ENCODE measurements at regions not wholly inside any gene's neighbourhood (a gene's known extent, or its start where the extent isn't known, plus 50 kb on each side); places are given as distances from the start of the nearest gene placed in this dataset.

GRCh38 chr10:3651969-3652653 is 132.9 kb downstream of the KLF6 start:
- Histone ChIP-seq H3K4me3 (no peak overlapping the region), H3K36me3 (no peaks in the 10 kb centered on the region), H3K27ac (no peak overlapping the region), H3K4me1 (no peaks in the 10 kb centered on the region), H3K9me3 (no peaks in the 10 kb centered on the region), H3K27me3 (no peaks in the 10 kb centered on the region)
- DNase-seq (ENCODE audit: extremely low spot score in 2 of 2), result no peak
- intact Hi-C loops (cut with DNase I), result no loop called here
- no peak for TF ChIP-seq POLR2A (IDR thresholded peaks at IDR 0.05)
- no peak for TF ChIP-seq CTCF (IDR thresholded peaks at IDR 0.05)
- no peak for TF ChIP-seq POLR2AphosphoS5 (IDR thresholded peaks at IDR 0.05; ENCODE audit: insufficient read depth in 1 of 2, low read depth in 1 of 2)

GRCh38 chr10:3648576-3648975 is 136.4 kb downstream of the KLF6 start:
- no peaks in the 10 kb centered on the region for H3K36me3 ChIP-seq
- DNase-seq (ENCODE audit: extremely low spot score in 2 of 2), result no peak
- H3K27me3 ChIP-seq, result no peaks in the 10 kb centered on the region
- H3K9me3 ChIP-seq, result no peaks in the 10 kb centered on the region
- H3K4me1 ChIP-seq, result no peaks in the 10 kb centered on the region
- no peak overlapping the region for H3K4me3 ChIP-seq
- no peak overlapping the region for H3K27ac ChIP-seq
- intact Hi-C loops (cut with DNase I), result no loop called here
- TF ChIP-seq POLR2A (IDR thresholded peaks at IDR 0.05) (no peak), CTCF (IDR thresholded peaks at IDR 0.05) (no peak), POLR2AphosphoS5 (IDR thresholded peaks at IDR 0.05; ENCODE audit: insufficient read depth in 1 of 2, low read depth in 1 of 2) (no peak)

- Histone ChIP-seq H3K4me1 (no peaks in the 10 kb centered on the region), H3K27me3 (no peaks in the 10 kb centered on the region), H3K4me3 (no peak overlapping the region), H3K27ac (no peak overlapping the region), H3K9me3 (no peaks in the 10 kb centered on the region), H3K36me3 (no peaks in the 10 kb centered on the region)
- no peak for TF ChIP-seq POLR2A (IDR thresholded peaks at IDR 0.05)
- TF ChIP-seq CTCF (IDR thresholded peaks at IDR 0.05), result no peak
- TF ChIP-seq POLR2AphosphoS5 (IDR thresholded peaks at IDR 0.05; ENCODE audit: insufficient read depth in 1 of 2, low read depth in 1 of 2), result no peak
- intact Hi-C loops (cut with DNase I), result no loop called here
- no peak for DNase-seq (ENCODE audit: extremely low spot score in 2 of 2)
Measured at GRCh38 chr10:3648170-3648569, 136.8 kb downstream of the KLF6 start.

- intact Hi-C loops (cut with DNase I), result no loop called here
- no peaks in the 10 kb centered on the region for H3K9me3 ChIP-seq
- no peak for DNase-seq (ENCODE audit: extremely low spot score in 2 of 2)
- no peak overlapping the region for H3K27ac ChIP-seq
- TF ChIP-seq CTCF (IDR thresholded peaks at IDR 0.05), result no peak
- TF ChIP-seq POLR2A (IDR thresholded peaks at IDR 0.05), result no peak
- TF ChIP-seq POLR2AphosphoS5 (IDR thresholded peaks at IDR 0.05; ENCODE audit: insufficient read depth in 1 of 2, low read depth in 1 of 2), result no peak
- H3K27me3 ChIP-seq, result no peaks in the 10 kb centered on the region
- no peak overlapping the region for H3K4me3 ChIP-seq
- H3K4me1 ChIP-seq, result no peaks in the 10 kb centered on the region
- no peaks in the 10 kb centered on the region for H3K36me3 ChIP-seq
Measured at GRCh38 chr10:3647074-3647473, 137.9 kb downstream of the KLF6 start.

GRCh38 chr10:3645406-3645805 is 139.6 kb downstream of the KLF6 start:
- no peaks in the 10 kb centered on the region for H3K9me3 ChIP-seq
- intact Hi-C loops (cut with DNase I), result no loop called here

More at GRCh38 chr10:3645406-3645805, 139.6 kb downstream of the KLF6 start:
- Histone ChIP-seq H3K27me3 (no peaks in the 10 kb centered on the region), H3K27ac (no peak overlapping the region), H3K36me3 (no peaks in the 10 kb centered on the region), H3K4me1 (no peaks in the 10 kb centered on the region), H3K4me3 (no peak overlapping the region)
- TF ChIP-seq POLR2A (IDR thresholded peaks at IDR 0.05) (no peak), POLR2AphosphoS5 (IDR thresholded peaks at IDR 0.05; ENCODE audit: insufficient read depth in 1 of 2, low read depth in 1 of 2) (no peak), CTCF (IDR thresholded peaks at IDR 0.05) (no peak)
- no peak for DNase-seq (ENCODE audit: extremely low spot score in 2 of 2)

Data from vagina (tissue), 2 donors.